GM10248 (cell line): ENCODE measurements at regions not wholly inside any gene's neighbourhood (a gene's known extent, or its start where the extent isn't known, plus 50 kb on each side); places are given as distances from the start of the nearest gene placed in this dataset.
"Not testable (repeated sequence)": the region's sequence is repeated elsewhere in the genome, so short reads cannot be mapped to it uniquely, and the experiment has no call there.

Experiments
- CTCF ChIA-PET: fragments of 300-600 bp; sonication (Branson Sonifier 250); formaldehyde crosslinking; extraction: SDS; loops from one replicate; lab custom pipeline; 2021; ENCODE audit warnings: antibody characterized with exemption; lab: Yijun Ruan, JAX
- POLR2A ChIA-PET: fragments of 350-650 bp; sonication (Branson Sonifier 250); formaldehyde crosslinking; extraction: SDS; loops from one replicate; lab custom pipeline; 2020; ENCODE audit warnings: antibody characterized with exemption; lab: Yijun Ruan, JAX
- DNase-seq: peaks from one replicate; pipeline ENCODE4 v3.0.0; 2012; ENCODE audit errors: extremely low spot score
- TF ChIP-seq, protein P1 (sequence below): IDR thresholded peaks from 2 replicates; pipeline ENCODE4 v1.5.1; 2012; ENCODE audit warnings: mild to moderate bottlenecking, low read depth; ENCODE audit errors: extremely low read depth, missing control alignments, control extremely low read depth

DNA sequence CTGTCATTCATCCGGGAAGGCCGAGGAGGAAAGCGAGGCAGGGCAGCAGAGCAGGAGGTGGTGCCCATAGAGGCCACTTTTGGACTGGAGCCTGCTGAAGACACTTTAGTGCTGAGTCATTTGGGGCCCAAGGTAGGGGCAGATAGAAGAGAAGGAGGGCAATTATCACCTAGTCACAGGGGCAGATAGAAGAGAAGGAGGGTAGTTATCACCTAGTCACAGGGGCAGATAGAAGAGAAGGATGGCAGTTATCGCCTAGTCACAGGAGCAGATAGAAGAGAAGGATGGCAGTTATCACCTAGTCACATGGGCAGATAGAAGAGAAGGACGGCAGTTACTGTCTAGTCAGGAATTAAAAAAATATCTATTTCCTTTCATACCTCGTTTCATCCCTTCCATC, 1372.6 kb downstream of the FOXD4L5 start:
- CTCF ChIA-PET, DNase-seq, POLR2A ChIA-PET: not testable (repeated sequence)

- DNase-seq, CTCF ChIA-PET, POLR2A ChIA-PET: not testable (repeated sequence)
Measured at GRCh38 chr9:63909076-63909475, 1375.9 kb downstream of the FOXD4L5 start.

DNA sequence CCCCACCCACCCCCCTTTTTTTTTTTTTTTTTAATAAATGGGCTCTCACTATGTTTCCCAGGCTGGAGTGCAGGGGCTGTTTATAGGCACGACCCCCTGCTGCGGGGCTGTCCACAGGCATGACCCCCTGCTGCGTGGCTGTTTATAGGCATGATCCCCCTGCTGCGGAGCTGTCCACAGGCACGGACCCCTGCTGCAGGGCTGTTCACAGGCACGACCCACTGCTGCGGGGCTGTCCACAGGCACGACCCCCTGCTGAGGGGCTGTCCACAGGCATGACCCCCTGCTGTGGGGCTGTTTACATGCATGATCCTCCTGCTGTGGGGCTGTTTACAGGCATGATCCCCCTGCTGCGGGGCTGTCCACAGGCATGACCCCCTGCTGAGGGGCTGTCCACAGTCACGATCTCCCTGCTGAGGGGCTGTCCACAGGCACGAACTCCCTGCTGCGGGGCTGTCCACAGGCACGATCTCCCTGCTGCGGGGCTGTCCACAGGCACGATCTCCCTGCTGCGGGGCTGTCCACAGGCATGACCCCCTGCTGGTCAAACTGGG, 1385.3 kb downstream of the FOXD4L5 start:
- CTCF ChIA-PET, POLR2A ChIA-PET: not testable (repeated sequence)

GRCh38 chr9:63881386-63881785, 1403.6 kb downstream of the FOXD4L5 start:
- DNase-seq, CTCF ChIA-PET, POLR2A ChIA-PET: not testable (repeated sequence)

More for the DNA sequence above, 1385.3 kb downstream of the FOXD4L5 start:
- not testable (repeated sequence) for DNase-seq

GRCh38 chr9:63876380-63876779, 1408.6 kb downstream of the FOXD4L5 start:
- CTCF ChIA-PET, DNase-seq, POLR2A ChIA-PET: not testable (repeated sequence)

DNA sequence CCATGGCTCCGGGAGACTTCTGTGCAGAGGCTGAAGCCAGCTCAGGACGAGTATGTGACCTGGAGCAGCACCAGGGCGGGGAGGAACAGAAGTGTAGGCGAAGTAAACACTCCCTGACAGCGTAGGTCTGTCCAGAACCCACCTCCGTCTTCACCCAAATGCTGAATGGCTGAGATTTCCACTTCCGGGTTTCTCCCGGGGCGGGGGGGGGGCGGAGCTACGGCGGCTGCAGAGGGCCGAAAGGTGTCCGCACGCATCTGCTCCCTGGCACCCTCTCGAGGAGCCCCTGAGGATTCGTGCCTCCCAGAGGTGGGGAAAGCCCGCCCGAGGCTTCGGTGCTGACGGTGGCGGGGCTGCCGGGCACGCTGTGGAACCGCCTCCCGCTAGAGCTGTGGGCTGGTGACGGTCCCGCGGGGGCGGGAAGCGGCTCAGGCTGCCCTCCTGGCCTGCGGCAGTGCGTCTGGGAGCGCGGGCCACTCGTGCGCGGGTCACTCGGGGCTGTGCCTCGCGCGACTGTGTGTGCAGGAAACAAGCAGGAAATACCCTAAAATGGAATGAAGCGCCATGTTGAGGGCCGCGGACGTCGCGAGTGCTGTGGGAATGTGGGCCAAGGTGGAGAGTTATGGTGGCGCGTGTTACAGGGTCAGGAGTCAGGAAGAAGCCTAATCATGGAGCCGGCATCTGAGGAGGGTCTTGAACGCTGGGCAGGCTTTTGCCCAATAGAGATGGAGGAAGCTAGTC, 1425.4 kb downstream of the FOXD4L5 start:
- CTCF ChIA-PET: no interaction called here
- POLR2A ChIA-PET: no interaction called here
- TF ChIP-seq, protein P1, sequence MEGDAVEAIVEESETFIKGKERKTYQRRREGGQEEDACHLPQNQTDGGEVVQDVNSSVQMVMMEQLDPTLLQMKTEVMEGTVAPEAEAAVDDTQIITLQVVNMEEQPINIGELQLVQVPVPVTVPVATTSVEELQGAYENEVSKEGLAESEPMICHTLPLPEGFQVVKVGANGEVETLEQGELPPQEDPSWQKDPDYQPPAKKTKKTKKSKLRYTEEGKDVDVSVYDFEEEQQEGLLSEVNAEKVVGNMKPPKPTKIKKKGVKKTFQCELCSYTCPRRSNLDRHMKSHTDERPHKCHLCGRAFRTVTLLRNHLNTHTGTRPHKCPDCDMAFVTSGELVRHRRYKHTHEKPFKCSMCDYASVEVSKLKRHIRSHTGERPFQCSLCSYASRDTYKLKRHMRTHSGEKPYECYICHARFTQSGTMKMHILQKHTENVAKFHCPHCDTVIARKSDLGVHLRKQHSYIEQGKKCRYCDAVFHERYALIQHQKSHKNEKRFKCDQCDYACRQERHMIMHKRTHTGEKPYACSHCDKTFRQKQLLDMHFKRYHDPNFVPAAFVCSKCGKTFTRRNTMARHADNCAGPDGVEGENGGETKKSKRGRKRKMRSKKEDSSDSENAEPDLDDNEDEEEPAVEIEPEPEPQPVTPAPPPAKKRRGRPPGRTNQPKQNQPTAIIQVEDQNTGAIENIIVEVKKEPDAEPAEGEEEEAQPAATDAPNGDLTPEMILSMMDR: no peak
- DNase-seq: peak; percentile 47

GRCh38 chr9:63859090-63859474, 1425.9 kb downstream of the FOXD4L5 start:
- POLR2A ChIA-PET, CTCF ChIA-PET, DNase-seq: not testable (repeated sequence)

DNA sequence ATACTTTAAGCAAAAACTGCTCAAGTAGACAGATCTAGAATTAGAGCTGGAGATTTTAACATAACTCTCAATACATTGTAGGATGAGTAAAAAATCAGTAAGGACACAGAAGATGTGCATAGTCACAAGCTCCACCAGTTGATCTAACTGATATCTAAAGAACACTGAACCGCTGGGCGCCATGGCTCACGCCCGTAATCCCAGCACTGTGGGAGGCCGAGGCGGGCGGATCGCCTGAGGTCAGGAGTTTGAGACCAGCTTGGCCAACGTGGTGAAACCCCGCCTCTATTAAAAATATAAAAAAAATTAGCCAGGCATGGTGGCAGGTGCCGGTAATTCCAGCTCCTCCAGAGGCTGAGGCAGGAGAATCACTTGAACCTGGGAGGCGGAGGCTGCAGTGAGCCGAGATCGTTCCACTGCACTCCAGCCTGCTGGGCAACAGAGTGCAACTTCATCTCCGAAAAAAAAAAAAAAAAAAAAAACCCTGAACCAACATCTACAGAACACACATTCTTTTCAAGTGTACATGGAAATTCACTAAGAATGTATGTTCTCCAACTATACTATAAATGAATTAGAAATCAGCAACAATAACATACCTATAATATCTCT, 1431.8 kb downstream of the FOXD4L5 start:
- CTCF ChIA-PET, POLR2A ChIA-PET, DNase-seq: not testable (repeated sequence)

- POLR2A ChIA-PET, DNase-seq, CTCF ChIA-PET: not testable (repeated sequence)
Measured at GRCh38 chr9:63824804-63825203, 1460.2 kb downstream of the FOXD4L5 start.

DNA sequence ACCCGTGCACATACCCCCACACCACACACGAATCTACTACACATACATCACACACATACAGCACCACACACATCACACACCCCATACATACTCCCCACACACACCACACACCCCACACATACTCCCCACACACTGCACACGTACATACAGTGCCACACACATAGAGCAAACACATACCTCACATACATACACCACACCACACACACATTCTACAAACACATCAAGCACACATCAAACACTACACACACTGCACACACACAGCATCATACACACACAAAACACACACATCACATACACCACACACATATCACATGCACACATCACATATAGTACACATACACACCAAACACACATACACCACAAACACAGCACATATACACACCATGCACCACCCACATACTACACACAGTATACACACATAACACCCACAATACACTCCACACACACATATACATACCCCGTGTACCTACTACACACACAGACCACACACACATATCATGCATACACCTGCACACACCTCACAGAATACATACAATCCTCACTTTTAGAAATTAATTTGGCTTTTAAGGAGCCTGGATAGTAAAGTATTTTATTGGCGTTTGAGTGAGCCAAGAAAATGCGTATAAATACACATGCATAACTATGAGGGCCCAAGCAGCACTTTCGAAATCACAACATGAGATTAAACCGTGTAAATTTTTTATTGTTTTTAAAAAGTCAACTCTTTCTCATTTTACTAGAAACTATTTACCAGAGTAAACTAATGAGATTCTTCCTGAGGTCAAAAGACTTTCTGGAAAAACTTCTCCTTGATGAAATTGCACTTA, 1461.4 kb downstream of the FOXD4L5 start:
- peak; percentile 14 for DNase-seq
- POLR2A ChIA-PET, CTCF ChIA-PET: not testable (repeated sequence)

DNA sequence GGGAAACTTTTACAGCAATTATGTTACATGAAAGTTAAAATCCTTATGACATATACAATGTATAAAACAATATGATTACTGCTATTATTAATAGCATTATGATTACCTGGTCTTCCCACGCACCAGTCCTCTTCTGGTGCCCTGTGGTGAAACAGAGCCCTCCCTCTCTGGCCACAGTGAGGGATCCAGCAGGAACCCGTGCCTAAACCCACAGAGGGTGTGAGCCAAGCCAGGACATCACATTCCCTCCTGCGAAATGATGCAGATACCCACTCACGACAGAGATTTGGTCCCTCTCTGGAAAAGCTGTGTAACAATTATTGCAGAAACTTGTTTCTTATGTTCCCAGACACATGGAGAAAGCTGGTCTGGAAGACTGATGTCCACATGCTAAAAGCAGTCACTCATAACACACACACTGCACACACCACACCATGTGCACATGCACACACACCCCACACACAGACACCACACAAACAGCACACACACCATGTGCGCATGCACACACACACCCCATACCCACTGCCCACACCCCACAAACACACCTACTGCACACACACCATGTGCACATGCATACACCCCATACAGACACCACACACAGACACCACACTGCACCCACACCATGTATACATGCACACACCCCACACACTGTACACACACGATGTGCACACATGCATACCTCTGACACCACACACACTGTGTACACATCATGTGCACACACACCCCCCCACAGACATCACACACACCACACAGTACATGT, 1462.2 kb downstream of the FOXD4L5 start:
- CTCF ChIA-PET, DNase-seq, POLR2A ChIA-PET: not testable (repeated sequence)

DNA sequence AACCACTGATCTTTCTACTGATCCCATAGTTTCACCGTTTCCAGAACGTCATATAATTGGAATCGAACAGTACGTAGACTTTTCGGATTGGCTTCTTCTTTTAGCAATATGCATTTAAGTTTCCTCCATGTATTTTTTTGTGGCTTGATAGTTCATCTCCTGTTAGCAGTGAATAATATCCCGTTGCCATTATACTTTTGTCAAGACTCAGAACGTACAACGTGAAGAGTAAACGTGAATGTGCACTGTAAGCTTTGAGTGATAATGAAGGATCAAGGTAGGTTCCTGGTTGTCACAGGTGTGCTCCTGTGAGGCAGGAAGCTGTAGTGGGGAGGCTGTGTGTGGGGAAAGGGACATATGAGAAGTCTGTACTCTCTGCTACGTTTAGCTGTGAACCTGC, 1463.7 kb downstream of the FOXD4L5 start:
- CTCF ChIA-PET, DNase-seq, POLR2A ChIA-PET: not testable (repeated sequence)

- DNase-seq, POLR2A ChIA-PET, CTCF ChIA-PET: not testable (repeated sequence)
Measured at GRCh38 chr9:63820882-63821281, 1464.1 kb downstream of the FOXD4L5 start.

GRCh38 chr9:63820383-63820782, 1464.6 kb downstream of the FOXD4L5 start:
- CTCF ChIA-PET, POLR2A ChIA-PET: not testable (repeated sequence)
- DNase-seq: peak; percentile 5
